SU-DHL-6 (cell line): ENCODE measurements at regions not wholly inside any gene's neighbourhood (a gene's known extent, or its start where the extent isn't known, plus 50 kb on each side); places are given as distances from the start of the nearest gene placed in this dataset.

ENCODE experiments used
- H2AFZ ChIP-seq: fragments of 200-600 bp; sonication (generic); 2 replicates; pipeline ENCODE4 v1.6.1; 2014; ENCODE audit warnings: low read depth, mild to moderate bottlenecking, moderate library complexity, mixed read lengths, antibody characterized with exemption, low read length; ENCODE audit not compliant: severe bottlenecking
- H3F3A ChIP-seq: fragments of 200-600 bp; shearing (Covaris generic); 2 replicates; pipeline ENCODE4 v1.6.0; 2016; ENCODE audit warnings: antibody characterized with exemption, mild to moderate bottlenecking; ENCODE audit not compliant: insufficient read depth
- H3K27ac ChIP-seq: fragments of 200-600 bp; sonication (generic); 2 replicates; pipeline ENCODE4 v1.5.1; 2016; ENCODE audit warnings: low read depth, mild to moderate bottlenecking, low read length, moderate library complexity, mixed read lengths
- H3K27me3 ChIP-seq: fragments of 200-600 bp; sonication (generic), shearing (Covaris generic); 2 replicates; pipeline ENCODE4 v1.6.0; 2014; ENCODE audit warnings: mild to moderate bottlenecking, low read length
- H3K36me3 ChIP-seq: fragments of 200-600 bp; sonication (generic); 2 replicates; pipeline ENCODE4 v1.6.1; 2014; ENCODE audit warnings: mild to moderate bottlenecking, low read length, mixed read lengths
- H3K4me2 ChIP-seq: fragments of 300-600, 200-600 bp; shearing (Covaris generic), sonication (generic); 2 replicates; pipeline ENCODE4 v1.6.0; 2014; ENCODE audit warnings: low read length, low read depth, mild to moderate bottlenecking; ENCODE audit not compliant: poor library complexity, severe bottlenecking
- H3K4me3 ChIP-seq: fragments of 200-600 bp; sonication (generic); 2 replicates; pipeline ENCODE4 v1.5.1; 2014; ENCODE audit warnings: antibody characterized with exemption, low read length, mild to moderate bottlenecking, mixed read lengths; ENCODE audit not compliant: insufficient read depth, poor library complexity, severe bottlenecking
- H3K79me2 ChIP-seq: fragments of 200-600 bp; sonication (generic); 2 replicates; pipeline ENCODE4 v1.6.1; 2014; ENCODE audit warnings: mild to moderate bottlenecking, low read length, moderate library complexity; ENCODE audit not compliant: insufficient read depth
- H3K9ac ChIP-seq: fragments of 200-600 bp; sonication (generic); 2 replicates; pipeline ENCODE4 v1.7.0; 2014; ENCODE audit warnings: mild to moderate bottlenecking, low read length
- H3K9me2 ChIP-seq: fragments of 200-600 bp; sonication (generic); replicated peaks from 2 replicates; pipeline ENCODE4 v1.6.1; 2014; ENCODE audit warnings: low read length; ENCODE audit not compliant: insufficient read depth
- H3K9me3 ChIP-seq: fragments of 200-600 bp; sonication (generic); 2 replicates; pipeline ENCODE4 v1.6.1; 2014; ENCODE audit warnings: low read length, mixed read lengths; ENCODE audit not compliant: insufficient read depth
- H4K20me1 ChIP-seq: fragments of 200-600 bp; sonication (generic); 2 replicates; pipeline ENCODE4 v1.6.1; 2014; ENCODE audit warnings: low read depth, mild to moderate bottlenecking, antibody characterized with exemption, low read length, moderate library complexity, mixed read lengths
- EZH2phosphoT487 ChIP-seq: fragments of 200-600 bp; sonication (generic), shearing (Covaris generic); conservative IDR thresholded peaks from 2 replicates; pipeline ENCODE4 v1.6.1; 2018; ENCODE audit warnings: mild to moderate bottlenecking, antibody characterized with exemption, low read length, moderate library complexity, mixed read lengths
- TF ChIP-seq, protein P1 (sequence below): fragments of 200-600 bp; sonication (generic); IDR thresholded peaks from one replicate; pipeline ENCODE4 v1.5.1; 2017; ENCODE audit warnings: antibody characterized with exemption, mild to moderate bottlenecking, low read length, moderate library complexity; ENCODE audit not compliant: insufficient read depth, poor library complexity, severe bottlenecking

- Histone ChIP-seq H3K4me2 (no peak overlapping the region), H3F3A (no peaks in the 10 kb centered on the region), H3K36me3 (no peaks in the 10 kb centered on the region), H3K9ac (no peak overlapping the region), H2AFZ (no peak overlapping the region), H3K27ac (no peak overlapping the region), H4K20me1 (no peaks in the 10 kb centered on the region), H3K27me3 (no peaks in the 10 kb centered on the region), H3K79me2 (no peaks in the 10 kb centered on the region), H3K9me3 (no peaks in the 10 kb centered on the region), H3K4me3 (no peak overlapping the region), H3K9me2 (no peaks in the 10 kb centered on the region)
- TF ChIP-seq, protein P1, sequence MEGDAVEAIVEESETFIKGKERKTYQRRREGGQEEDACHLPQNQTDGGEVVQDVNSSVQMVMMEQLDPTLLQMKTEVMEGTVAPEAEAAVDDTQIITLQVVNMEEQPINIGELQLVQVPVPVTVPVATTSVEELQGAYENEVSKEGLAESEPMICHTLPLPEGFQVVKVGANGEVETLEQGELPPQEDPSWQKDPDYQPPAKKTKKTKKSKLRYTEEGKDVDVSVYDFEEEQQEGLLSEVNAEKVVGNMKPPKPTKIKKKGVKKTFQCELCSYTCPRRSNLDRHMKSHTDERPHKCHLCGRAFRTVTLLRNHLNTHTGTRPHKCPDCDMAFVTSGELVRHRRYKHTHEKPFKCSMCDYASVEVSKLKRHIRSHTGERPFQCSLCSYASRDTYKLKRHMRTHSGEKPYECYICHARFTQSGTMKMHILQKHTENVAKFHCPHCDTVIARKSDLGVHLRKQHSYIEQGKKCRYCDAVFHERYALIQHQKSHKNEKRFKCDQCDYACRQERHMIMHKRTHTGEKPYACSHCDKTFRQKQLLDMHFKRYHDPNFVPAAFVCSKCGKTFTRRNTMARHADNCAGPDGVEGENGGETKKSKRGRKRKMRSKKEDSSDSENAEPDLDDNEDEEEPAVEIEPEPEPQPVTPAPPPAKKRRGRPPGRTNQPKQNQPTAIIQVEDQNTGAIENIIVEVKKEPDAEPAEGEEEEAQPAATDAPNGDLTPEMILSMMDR: no peak
- no peak for TF ChIP-seq EZH2phosphoT487
Measured at GRCh38 chr1:30508175-30508448, 215.3 kb downstream of the MATN1 start.

GRCh38 chr1:30507401-30508174, 215.8 kb downstream of the MATN1 start:
- Histone ChIP-seq H3K36me3 (no peaks in the 10 kb centered on the region), H2AFZ (no peak overlapping the region), H3K9me2 (no peaks in the 10 kb centered on the region), H3K4me2 (no peak overlapping the region), H3K79me2 (no peaks in the 10 kb centered on the region), H3K9ac (no peak overlapping the region), H3K27ac (no peak overlapping the region), H3K27me3 (no peaks in the 10 kb centered on the region), H4K20me1 (no peaks in the 10 kb centered on the region), H3F3A (no peaks in the 10 kb centered on the region), H3K4me3 (no peak overlapping the region), H3K9me3 (no peaks in the 10 kb centered on the region)
- TF ChIP-seq EZH2phosphoT487: no peak

DNA sequence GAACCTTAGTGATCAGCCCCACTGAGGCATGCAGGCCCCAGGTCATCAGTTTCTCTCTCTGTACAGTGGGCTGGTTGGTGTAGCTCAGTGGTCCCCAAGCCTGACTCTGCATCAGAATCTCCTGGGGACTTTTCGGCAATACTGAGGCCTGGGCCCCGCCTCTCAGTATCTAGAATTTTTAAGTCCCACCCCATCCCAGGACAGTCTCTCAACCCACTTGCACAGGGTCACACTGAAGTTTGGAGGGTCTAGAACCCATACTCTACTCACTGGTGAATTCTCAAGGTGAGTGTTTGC, 216.4 kb downstream of the MATN1 start:
- H2AFZ ChIP-seq: no peak overlapping the region
- no peak overlapping the region for H3K4me3 ChIP-seq
- no peaks in the 10 kb centered on the region for H4K20me1 ChIP-seq
- H3K9me3 ChIP-seq: no peaks in the 10 kb centered on the region
- H3K79me2 ChIP-seq: no peaks in the 10 kb centered on the region
- H3F3A ChIP-seq: no peaks in the 10 kb centered on the region
- TF ChIP-seq EZH2phosphoT487: no peak
- TF ChIP-seq, protein P1: no peak
- no peaks in the 10 kb centered on the region for H3K9me2 ChIP-seq
- H3K9ac ChIP-seq: no peak overlapping the region
- H3K36me3 ChIP-seq: no peaks in the 10 kb centered on the region
- no peak overlapping the region for H3K4me2 ChIP-seq
- H3K27me3 ChIP-seq: no peaks in the 10 kb centered on the region
- H3K27ac ChIP-seq: no peak overlapping the region

DNA sequence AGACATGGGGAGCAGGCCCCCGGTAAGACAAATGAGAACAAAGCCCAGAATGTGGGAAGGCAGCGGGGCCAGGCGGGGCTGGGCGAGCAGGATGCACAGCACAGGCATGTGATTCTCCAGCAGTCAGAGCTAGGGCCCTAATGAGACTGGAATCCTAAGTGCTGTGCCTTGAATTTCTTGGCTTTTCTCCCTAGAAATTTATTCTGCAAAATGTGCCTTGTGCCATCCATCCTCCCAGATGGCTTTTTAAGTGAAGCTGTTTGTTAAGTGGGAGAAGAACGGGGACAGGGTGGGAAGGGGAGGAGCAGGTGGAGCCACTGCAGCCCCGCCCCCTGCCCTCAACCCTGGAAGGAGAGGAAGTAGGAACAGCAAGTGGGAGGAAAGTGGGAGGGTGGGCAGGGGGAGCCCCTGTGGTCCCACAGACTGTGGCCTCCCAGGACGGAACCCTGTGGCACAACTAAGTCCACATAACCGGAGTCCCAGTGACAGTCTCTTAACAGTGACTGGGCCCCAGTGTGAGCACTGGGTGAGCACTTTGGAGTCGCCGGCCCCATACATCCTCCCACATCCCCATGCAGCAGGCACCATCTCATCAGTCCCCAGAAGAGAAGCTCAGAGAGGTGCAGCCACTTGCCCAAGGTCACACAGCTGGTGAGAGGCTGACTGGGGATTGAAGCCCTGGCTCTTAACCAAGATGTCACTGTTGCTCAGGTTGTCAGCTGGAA, 216.9 kb downstream of the MATN1 start:
- H3K27me3 ChIP-seq: no peaks in the 10 kb centered on the region
- H3K9ac ChIP-seq: no peak overlapping the region
- H4K20me1 ChIP-seq: no peaks in the 10 kb centered on the region
- H3K9me2 ChIP-seq: no peaks in the 10 kb centered on the region
- H3K4me3 ChIP-seq: no peak overlapping the region
- H2AFZ ChIP-seq: no peak overlapping the region
- no peaks in the 10 kb centered on the region for H3F3A ChIP-seq
- H3K4me2 ChIP-seq: no peak overlapping the region
- no peaks in the 10 kb centered on the region for H3K79me2 ChIP-seq
- H3K9me3 ChIP-seq: no peaks in the 10 kb centered on the region
- H3K27ac ChIP-seq: no peak overlapping the region
- H3K36me3 ChIP-seq: no peaks in the 10 kb centered on the region
- no peak for TF ChIP-seq EZH2phosphoT487
- TF ChIP-seq, protein P1: no peak
